WTC11 (cell line): ENCODE measurements at regions not wholly inside any gene's neighbourhood (a gene's known extent, or its start where the extent isn't known, plus 50 kb on each side); places are given as distances from the start of the nearest gene placed in this dataset.

Experiments used
- ATAC-seq: fragments of 200-7000 bp; cut with Tn5 transposase; 2 replicates; pipeline ENCODE4 v1.10.0; 2021; ENCODE audit warnings: mild to moderate bottlenecking, moderate library complexity
- CTCF ChIA-PET: fragments of 300-600 bp; sonication (Branson Sonifier 250); formaldehyde crosslinking; loops from one replicate; lab custom pipeline; 2021; ENCODE audit warnings: antibody characterized with exemption; lab: Charles Lee
- POLR2A ChIA-PET: fragments of 350-600 bp; sonication (Branson Sonifier 250); formaldehyde crosslinking; loops from one replicate; lab custom pipeline; 2021; ENCODE audit warnings: antibody characterized with exemption; lab: Charles Lee
- DNase-seq: peaks from one replicate; pipeline ENCODE4 v3.0.0; 2021; ENCODE audit warnings: low spot score
- H3K27ac Mint-ChIP-seq: 2 replicates; pipeline ENCODE4 v1.8.0; 2021; ENCODE audit warnings: mixed read lengths
- H3K27me3 Mint-ChIP-seq: 2 replicates; pipeline ENCODE4 v1.8.0; 2021; ENCODE audit warnings: low read depth, mild to moderate bottlenecking, moderate library complexity, mixed read lengths
- H3K36me3 Mint-ChIP-seq: 2 replicates; pipeline ENCODE4 v1.8.0; 2021; ENCODE audit warnings: mixed read lengths
- H3K4me1 Mint-ChIP-seq: 2 replicates; pipeline ENCODE4 v1.8.0; 2022; ENCODE audit warnings: mixed read lengths
- H3K4me3 Mint-ChIP-seq: 2 replicates; pipeline ENCODE4 v1.8.0; 2021; ENCODE audit warnings: mild to moderate bottlenecking, moderate library complexity, mixed read lengths
- H3K9me3 Mint-ChIP-seq: 2 replicates; pipeline ENCODE4 v1.8.0; 2021; ENCODE audit warnings: mixed read lengths
- EMX1 ChIP-seq: fragments of 250-450 bp; sonication (Bioruptor Pico); IDR thresholded peaks from 2 replicates; pipeline ENCODE4 v1.8.0; 2021; ENCODE audit warnings: mild to moderate bottlenecking
- FOXP1 ChIP-seq: sonication (generic); formaldehyde crosslinking; IDR thresholded peaks from 2 replicates; pipeline ENCODE4 v1.8.0; 2022; ENCODE audit warnings: missing genetic modification reagents, mild to moderate bottlenecking, moderate library complexity, borderline replicate concordance
- GTF2I ChIP-seq: fragments of 250-450 bp; sonication (Bioruptor Pico); conservative IDR thresholded peaks from 2 replicates; pipeline ENCODE4 v1.4.0; 2021; ENCODE audit warnings: mild to moderate bottlenecking
- JAZF1 ChIP-seq: fragments of 250-450 bp; sonication (Bioruptor Pico); IDR thresholded peaks from 2 replicates; pipeline ENCODE4 v1.9.0; 2021; ENCODE audit warnings: moderate library complexity, mild to moderate bottlenecking, inconsistent platforms
- NR3C1 ChIP-seq: sonication (generic); formaldehyde crosslinking; conservative IDR thresholded peaks from 2 replicates; pipeline ENCODE4 v1.8.1; 2023; ENCODE audit warnings: low read depth, mild to moderate bottlenecking, missing genetic modification reagents
- RELA ChIP-seq: sonication (generic); formaldehyde crosslinking; IDR thresholded peaks from 2 replicates; pipeline ENCODE4 v1.8.1; 2022; ENCODE audit warnings: missing genetic modification reagents, mild to moderate bottlenecking, borderline replicate concordance
- SOX15 ChIP-seq: fragments of 250-450 bp; sonication (Bioruptor Pico); IDR thresholded peaks from 2 replicates; pipeline ENCODE4 v1.9.0; 2021; ENCODE audit warnings: mild to moderate bottlenecking
- TF ChIP-seq, protein P1 (sequence below): fragments of 250-450 bp; sonication (Bioruptor Pico); IDR thresholded peaks from 2 replicates; pipeline ENCODE4 v2.1.2; 2022; ENCODE audit warnings: mild to moderate bottlenecking, moderate library complexity
- TF ChIP-seq, protein P2 (sequence below): sonication (generic); formaldehyde crosslinking; IDR thresholded peaks from 2 replicates; pipeline ENCODE4 v1.8.1; 2023; ENCODE audit warnings: mild to moderate bottlenecking, missing genetic modification reagents
- TF ChIP-seq, protein P3 (sequence below): sonication (generic); formaldehyde crosslinking; conservative IDR thresholded peaks from 2 replicates; pipeline ENCODE4 v1.8.1; 2022; ENCODE audit warnings: mild to moderate bottlenecking, missing genetic modification reagents
- TF ChIP-seq, protein P4 (sequence below): fragments of 250-450 bp; sonication (Bioruptor Pico); IDR thresholded peaks from 2 replicates; pipeline ENCODE4 v1.8.0; 2021; ENCODE audit warnings: mild to moderate bottlenecking
- TF ChIP-seq, protein P5 (sequence below): sonication (generic); formaldehyde crosslinking; IDR thresholded peaks from 2 replicates; pipeline ENCODE4 v1.8.0; 2022; ENCODE audit warnings: mild to moderate bottlenecking, missing genetic modification reagents
- TF ChIP-seq, protein P6 (sequence below): sonication (generic); formaldehyde crosslinking; IDR thresholded peaks from 2 replicates; pipeline ENCODE4 v1.8.1; 2023; ENCODE audit warnings: mild to moderate bottlenecking, moderate library complexity, missing genetic modification reagents

DNA sequence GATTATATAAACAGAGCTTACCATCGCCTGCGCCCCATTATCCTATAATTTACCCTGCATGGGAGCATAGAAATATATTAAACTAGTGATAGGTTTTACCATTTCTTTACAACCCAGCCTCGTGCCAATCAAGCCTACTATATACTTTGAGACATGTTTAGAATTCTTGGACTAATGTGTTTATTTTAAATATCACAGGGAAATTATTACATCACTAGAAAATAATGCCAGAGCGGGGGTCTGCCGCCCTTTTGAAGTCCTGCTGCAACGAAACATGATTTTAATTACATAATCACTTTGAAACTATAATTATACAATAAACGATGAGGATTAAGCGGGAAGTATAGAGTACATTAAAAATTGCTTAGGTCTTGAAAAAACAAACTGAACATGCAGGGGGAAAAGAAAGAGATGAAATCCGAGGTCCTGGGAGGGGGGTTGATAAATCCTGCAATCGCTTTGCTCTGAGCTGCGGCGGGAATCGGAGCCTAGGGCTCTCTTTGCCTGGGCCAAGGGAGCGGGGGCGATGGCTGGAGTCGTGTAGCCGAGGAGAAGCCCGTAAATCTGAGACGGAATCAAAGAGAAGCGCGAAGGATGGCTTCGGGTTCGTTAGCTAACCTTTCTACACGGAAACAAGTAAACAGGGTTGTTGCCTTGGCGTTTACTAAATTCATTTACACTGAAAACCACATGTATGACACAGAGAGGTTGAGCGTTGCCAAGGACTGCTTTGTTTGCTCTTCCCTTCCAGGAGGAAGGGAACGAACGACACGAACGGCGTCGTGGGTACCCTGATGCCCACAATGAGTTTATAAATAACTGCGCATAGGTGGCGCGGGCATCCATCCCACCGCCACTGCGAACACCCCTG is 127.6 kb downstream of the TMEM174 start:
- POLR2A ChIA-PET = interaction anchor here (0.6 kb wide), 1 partner anchor 217 kb away, joined by 3 read pairs; no protein-coding TSS in a partner anchor
- H3K4me3 Mint-ChIP-seq = peak overlapping the region; percentile 65
- H3K27ac Mint-ChIP-seq = no peak overlapping the region
- peak; percentile 45 for DNase-seq
- peaks cover 100% of the 10 kb centered on the region for H3K27me3 Mint-ChIP-seq
- no peak for TF ChIP-seq FOXP1
- TF ChIP-seq GTF2I = no peak
- TF ChIP-seq, all 79 proteins: peak for 0
- no peak for ATAC-seq
- H3K9me3 Mint-ChIP-seq = no peaks in the 10 kb centered on the region
- peaks cover 55% of the 10 kb centered on the region for H3K4me1 Mint-ChIP-seq
- no peaks in the 10 kb centered on the region for H3K36me3 Mint-ChIP-seq
- CTCF ChIA-PET = interaction anchor here (1.4 to 5.1 kb wide), 3 partner anchors 54 to 151 kb away, joined by 5 to 92 read pairs (median 11); no protein-coding TSS in a partner anchor

DNA sequence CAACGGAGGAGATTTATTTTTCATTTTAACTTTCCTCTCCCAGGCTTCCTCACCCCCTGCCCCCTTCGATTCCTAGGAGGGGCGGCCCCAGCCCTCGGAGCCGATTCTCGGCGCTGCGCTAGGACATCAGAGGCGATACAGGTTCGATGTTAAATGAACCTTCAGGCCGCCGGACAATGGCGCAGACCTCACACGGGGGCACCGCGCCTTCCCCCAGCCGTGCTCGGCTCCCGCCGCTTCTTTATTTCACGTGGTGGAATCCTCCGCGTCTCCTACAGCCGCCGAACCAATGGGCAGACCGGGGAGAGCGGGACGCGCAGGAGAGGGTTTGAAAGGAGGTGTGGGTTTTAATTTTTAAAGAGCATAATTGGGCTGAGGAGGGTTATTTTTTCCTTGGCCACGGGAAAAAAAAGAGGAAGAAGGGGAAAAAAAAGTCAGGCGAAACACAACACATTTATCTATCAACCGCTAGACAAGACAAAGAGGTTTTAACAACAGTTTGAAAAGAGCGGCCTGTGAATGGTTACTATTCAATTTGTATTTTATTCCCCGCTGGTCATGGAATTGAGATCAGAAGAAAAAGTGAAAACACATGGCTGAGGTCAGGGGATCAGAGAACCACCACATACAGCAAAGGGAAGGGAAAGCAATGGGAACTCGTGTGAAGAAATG is 126.8 kb downstream of the TMEM174 start:
- peaks cover 100% of the 10 kb centered on the region for H3K27me3 Mint-ChIP-seq
- TF ChIP-seq, protein P1, sequence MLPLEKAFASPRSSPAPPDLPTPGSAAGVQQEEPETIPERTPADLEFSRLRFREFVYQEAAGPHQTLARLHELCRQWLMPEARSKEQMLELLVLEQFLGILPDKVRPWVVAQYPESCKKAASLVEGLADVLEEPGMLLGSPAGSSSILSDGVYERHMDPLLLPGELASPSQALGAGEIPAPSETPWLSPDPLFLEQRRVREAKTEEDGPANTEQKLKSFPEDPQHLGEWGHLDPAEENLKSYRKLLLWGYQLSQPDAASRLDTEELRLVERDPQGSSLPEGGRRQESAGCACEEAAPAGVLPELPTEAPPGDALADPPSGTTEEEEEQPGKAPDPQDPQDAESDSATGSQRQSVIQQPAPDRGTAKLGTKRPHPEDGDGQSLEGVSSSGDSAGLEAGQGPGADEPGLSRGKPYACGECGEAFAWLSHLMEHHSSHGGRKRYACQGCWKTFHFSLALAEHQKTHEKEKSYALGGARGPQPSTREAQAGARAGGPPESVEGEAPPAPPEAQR (CRISPR knock-in tag) = no peak
- TF ChIP-seq NR3C1 (no peak), SOX15 (no peak), EMX1 (CRISPR knock-in tag) (no peak), JAZF1 (CRISPR knock-in tag) (no peak), RELA (CRISPR knock-in tag) (no peak)
- TF ChIP-seq, protein P2, sequence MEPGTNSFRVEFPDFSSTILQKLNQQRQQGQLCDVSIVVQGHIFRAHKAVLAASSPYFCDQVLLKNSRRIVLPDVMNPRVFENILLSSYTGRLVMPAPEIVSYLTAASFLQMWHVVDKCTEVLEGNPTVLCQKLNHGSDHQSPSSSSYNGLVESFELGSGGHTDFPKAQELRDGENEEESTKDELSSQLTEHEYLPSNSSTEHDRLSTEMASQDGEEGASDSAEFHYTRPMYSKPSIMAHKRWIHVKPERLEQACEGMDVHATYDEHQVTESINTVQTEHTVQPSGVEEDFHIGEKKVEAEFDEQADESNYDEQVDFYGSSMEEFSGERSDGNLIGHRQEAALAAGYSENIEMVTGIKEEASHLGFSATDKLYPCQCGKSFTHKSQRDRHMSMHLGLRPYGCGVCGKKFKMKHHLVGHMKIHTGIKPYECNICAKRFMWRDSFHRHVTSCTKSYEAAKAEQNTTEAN (CRISPR knock-in tag) = no peak
- TF ChIP-seq, protein P3, sequence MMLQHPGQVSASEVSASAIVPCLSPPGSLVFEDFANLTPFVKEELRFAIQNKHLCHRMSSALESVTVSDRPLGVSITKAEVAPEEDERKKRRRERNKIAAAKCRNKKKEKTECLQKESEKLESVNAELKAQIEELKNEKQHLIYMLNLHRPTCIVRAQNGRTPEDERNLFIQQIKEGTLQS (CRISPR knock-in tag) = no peak
- TF ChIP-seq, protein P4, sequence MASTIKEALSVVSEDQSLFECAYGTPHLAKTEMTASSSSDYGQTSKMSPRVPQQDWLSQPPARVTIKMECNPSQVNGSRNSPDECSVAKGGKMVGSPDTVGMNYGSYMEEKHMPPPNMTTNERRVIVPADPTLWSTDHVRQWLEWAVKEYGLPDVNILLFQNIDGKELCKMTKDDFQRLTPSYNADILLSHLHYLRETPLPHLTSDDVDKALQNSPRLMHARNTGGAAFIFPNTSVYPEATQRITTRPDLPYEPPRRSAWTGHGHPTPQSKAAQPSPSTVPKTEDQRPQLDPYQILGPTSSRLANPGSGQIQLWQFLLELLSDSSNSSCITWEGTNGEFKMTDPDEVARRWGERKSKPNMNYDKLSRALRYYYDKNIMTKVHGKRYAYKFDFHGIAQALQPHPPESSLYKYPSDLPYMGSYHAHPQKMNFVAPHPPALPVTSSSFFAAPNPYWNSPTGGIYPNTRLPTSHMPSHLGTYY (CRISPR knock-in tag) = no peak
- TF ChIP-seq, protein P5, sequence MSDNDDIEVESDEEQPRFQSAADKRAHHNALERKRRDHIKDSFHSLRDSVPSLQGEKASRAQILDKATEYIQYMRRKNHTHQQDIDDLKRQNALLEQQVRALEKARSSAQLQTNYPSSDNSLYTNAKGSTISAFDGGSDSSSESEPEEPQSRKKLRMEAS (CRISPR knock-in tag) = no peak
- TF ChIP-seq, protein P6, sequence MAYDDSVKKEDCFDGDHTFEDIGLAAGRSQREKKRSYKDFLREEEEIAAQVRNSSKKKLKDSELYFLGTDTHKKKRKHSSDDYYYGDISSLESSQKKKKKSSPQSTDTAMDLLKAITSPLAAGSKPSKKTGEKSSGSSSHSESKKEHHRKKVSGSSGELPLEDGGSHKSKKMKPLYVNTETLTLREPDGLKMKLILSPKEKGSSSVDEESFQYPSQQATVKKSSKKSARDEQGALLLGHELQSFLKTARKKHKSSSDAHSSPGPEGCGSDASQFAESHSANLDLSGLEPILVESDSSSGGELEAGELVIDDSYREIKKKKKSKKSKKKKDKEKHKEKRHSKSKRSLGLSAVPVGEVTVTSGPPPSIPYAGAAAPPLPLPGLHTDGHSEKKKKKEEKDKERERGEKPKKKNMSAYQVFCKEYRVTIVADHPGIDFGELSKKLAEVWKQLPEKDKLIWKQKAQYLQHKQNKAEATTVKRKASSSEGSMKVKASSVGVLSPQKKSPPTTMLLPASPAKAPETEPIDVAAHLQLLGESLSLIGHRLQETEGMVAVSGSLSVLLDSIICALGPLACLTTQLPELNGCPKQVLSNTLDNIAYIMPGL (CRISPR knock-in tag) = no peak
- POLR2A ChIA-PET = no interaction called here
- DNase-seq (peak; percentile 55), ATAC-seq (peak; percentile 1; the same call in 1 of the 2 replicates)
- H3K4me3 Mint-ChIP-seq = peak overlapping the region; percentile 65
- no peaks in the 10 kb centered on the region for H3K9me3 Mint-ChIP-seq
- CTCF ChIA-PET = interaction anchor here (0.8 to 3.2 kb wide), 8 partner anchors 10 to 151 kb away, joined by 3 to 33 read pairs (median 4); no protein-coding TSS in a partner anchor
- H3K27ac Mint-ChIP-seq = no peak overlapping the region
- peaks cover 56% of the 10 kb centered on the region for H3K4me1 Mint-ChIP-seq
- H3K36me3 Mint-ChIP-seq = no peaks in the 10 kb centered on the region
